ENCODE measurements at regions not wholly inside any gene's neighbourhood (a gene's known extent, or its start where the extent isn't known, plus 50 kb on each side); places are given as distances from the start of the nearest gene placed in this dataset.

DNA sequence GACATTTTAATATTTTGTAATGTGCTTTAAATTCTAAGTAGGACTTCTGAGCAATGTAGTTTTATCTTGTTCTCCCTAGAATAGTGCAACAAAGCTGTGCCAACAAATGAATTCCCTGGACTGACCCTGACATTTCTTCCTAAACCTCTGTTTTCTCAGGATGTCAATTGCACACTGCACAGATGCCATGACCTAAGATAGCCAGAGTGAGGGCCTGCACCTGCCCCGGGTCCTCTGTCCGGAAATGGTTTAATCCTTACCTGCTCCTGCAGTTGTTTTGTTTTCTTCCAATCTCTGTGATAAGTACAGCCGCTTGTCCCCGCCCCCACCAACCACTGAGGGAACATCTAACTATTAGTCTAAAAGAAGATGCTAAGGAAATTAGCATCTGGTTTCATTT, 831.5 kb downstream of the GALC start:
- no peak for DNase-seq (ENCODE audit: low read depth)

DNA sequence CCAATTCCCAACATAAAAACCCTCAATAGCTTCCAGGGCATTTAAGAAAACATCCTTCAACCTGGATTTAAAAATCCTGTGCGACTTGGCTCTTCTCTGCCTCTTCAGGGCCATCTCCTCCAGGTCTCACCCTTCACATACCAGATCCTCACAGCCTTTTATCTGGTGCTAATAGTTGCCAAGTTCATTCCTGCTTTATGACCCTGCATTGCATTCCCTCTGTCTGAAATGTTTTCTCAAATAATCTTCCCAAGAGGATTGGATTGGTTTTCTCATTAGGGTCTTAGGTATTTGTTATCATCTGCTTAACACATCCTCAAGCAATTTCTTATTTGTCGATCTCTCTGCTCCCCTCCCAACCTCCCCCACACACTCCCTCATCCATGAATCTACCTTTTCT, 832.0 kb downstream of the GALC start:
- DNase-seq (ENCODE audit: low read depth): no peak

DNA sequence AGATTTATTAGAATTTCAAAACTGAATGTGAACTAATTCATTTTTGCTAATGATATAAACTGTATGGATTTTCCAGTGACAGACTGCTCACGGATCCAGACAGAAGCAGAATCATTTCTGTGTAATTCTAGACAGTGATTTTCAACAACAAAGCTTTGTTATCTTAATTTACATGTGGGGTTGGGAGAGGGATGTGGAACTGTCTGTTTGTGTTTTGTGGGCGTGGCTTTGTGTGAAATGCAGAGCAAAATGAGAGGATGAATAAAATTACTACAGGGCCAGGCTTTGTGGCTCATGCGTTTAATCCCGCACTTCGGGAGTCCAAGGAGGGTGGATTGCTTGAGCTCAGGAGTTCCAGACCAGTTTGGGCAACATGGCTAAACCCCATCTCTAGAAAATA, 834.7 kb downstream of the GALC start:
- no peak for DNase-seq (ENCODE audit: low read depth)

DNA sequence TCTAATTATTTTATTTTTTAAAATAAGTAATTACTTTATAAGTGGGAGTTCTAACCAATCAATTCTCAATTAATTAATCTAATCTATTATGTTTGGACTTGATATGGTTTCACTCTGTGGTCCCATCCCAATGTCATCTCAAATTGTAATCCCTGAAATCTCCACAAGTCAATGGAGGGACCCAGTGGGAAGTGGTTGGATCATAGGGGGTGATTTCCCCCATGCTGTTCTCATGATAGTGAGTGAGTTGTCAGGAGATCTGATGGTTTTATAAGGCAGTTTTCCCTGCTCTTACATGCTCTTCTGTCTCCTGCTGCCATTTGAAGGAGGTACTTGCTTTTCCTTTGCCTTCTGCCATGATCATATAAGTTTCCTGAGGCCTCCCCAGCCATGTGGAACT, 836.1 kb downstream of the GALC start:
- DNase-seq (ENCODE audit: low read depth): no peak

DNA sequence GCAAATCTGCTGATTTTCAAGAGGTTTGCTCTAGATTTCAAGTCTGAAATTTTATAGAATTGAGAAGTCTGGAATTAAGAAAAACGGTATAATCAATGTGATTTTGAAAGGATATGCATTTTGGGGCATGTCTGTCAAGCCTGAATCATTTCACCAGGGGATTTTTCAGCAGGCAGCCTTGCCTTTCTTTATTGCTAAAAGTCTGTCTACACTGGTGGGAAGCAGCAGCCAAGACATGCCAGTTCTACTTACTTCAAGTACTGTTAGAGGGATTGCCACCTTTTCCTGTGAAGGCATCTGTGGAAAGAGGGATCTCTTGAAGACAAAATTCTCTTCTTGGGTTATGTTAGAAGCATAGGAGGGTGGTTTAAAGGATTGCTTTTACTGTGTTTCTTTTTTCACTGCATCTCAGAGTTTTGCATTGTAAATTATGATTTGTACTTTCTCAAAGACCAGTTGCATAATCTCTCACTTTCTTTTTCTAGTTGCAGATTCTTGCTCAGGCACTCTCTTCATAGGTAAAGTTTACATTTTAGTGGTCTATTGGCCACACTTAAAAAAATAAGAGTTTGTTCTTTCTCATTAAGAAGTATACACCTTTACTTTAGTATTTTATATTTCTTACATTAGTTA, 837.0 kb downstream of the GALC start:
- DNase-seq (ENCODE audit: low read depth): no peak

DNA sequence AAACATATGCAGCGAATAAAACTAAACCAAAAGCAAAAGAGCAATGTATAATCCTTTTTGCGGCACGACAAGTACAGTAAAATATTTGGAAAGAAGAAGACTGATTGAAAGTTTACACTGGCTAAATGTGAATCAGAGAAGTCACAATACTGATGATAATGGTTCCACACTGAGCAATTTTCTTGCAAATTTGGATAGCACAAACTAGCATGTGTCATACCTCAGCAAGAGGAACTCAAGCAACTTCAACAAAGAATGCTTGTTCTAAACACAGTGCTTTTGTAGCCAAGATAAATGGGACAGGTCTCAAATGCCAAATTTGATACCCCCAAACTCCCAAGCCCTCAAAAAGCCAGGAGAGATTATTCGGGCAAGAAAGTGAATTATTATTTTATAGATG, 839.1 kb downstream of the GALC start:
- DNase-seq (ENCODE audit: low read depth): no peak

DNA sequence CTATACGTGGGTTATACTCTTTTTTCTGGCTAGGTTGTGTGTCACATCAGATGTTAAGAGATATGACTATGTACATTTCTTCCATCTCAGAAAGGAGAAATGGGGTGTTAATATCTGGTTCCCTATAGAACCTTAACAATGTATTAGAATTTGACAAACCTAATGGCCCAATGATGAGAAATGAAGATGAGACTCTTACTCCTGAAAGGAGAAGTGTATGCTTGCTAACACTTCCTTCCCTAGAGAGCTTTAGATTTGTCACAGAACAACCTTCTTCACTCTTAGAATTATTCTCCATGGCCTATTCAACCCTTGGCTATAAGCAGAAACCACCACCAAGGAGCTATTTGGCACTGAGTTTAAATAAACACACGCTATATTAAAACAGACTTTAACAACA, 839.6 kb downstream of the GALC start:
- no peak for DNase-seq (ENCODE audit: low read depth)

DNA sequence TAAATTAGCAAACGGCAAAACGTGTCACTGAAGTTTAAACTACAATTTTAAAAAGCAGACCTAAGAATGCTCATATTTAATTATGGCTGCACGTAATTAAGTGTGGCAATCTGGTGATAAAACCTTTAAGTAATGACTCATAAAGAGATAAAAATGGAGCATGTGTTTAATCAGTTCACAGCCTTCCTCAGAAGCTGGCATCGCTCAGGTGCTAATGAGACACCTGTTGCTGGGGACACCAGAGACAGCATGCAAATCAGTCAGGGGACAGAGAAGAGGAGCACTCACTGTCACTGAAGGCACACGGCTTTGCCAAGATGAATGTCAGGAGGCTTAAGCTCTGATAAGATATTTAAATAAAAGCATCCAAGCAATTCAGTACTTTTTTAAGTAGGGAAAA, 840.3 kb downstream of the GALC start:
- no peak for DNase-seq (ENCODE audit: low read depth)

DNA sequence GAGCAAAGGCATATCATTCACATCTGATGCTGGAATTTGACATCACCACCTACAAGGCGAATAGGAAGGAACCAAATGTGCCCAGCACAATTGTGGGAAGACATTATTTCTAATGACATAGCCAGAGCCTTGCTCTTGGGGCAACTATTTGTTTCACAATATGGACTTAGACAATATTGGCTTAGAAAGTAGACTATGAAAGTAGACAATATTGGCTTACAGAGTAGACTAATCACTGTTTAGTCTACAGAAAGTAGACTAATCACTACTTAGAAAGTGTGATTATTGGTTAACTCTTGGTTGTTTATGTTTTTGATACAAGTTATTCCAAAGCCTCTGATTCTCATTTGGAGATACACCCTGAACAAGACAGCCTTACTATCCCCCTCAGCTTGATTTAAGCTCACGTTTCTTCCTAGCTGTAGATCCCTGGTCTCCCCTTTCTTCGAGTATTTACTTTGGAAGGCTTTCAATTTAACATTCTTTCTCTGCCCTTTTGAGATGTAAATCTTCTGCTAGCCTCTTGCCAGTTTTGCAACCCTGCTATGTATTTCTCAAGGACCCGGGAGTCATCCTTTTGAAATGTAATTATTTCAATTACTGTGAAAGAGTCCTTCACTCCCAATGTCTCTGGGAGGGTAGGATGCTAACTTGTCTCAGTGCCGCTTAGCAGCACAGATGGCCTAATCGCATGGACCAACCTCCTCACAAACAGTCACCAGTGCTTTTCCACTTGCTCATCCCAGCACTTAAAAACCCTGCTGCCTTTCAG, 843.2 kb downstream of the GALC start:
- no peak for DNase-seq (ENCODE audit: low read depth)

DNA sequence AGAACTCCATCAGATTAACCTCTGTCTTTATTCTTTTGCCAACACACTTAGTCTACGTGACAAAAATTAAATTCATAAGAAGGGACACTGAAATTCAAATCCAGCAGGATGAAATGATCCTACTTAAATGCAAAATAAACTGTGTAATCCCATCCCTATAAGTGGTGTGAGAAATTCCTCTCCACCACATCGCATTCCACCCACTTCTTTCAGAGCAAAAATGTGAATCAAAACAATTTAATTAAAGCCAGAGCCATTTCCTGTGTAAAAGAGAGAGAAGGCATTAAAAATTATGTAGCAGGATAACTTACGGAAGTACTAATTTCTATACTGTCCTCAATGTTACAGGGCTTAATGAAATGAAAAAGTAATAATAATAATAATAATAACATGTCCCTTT, 844.3 kb downstream of the GALC start:
- no peak for DNase-seq (ENCODE audit: low read depth)

DNA sequence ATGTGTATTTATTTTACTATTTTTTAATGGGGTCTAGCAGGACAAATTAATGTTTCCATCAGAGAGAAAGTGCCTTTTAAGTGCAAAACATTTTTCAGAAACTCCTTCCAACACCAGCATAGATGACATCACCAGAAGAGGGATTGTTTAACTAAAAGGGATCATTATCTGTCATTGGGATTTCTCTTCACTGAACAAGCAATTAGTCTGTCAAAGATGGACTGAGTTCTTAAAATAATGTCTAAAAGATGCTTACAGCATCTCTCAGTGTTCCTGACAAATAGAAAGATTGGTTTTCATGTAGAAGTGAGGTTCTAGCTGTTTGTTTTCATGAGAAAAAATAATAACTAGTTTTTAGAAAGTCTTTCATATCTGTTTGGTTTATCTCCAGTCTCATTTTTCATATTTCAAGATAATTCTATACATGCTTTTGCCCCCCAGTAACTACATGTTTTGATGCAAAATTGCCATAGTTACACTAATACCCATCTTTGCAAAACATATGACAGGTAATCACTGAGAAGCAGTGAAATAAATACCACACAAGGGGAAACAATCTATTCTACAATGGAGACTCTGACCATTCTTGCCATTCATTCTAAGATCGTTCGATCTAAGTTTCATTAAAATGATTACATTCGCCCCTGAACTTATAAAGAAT, 850.3 kb downstream of the GALC start:
- DNase-seq (ENCODE audit: low read depth): no peak

DNA sequence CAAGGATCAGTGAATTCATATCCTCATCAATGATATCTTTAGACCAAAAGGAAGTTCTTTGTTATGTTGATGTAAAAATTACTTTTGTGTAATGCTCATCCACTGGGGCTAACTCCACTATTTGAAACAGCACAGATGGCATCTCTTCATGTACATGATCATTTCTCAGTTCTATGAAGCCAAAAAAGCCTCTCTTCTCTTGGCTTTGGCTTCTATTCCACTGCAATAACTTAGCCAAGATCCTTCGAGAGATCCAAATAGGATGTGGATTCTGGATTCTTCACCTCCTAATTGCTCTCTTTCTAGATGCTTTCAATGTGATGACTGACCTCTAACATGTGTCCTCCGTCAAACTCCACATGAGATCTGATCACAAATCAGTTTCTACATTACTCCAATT, 851.2 kb downstream of the GALC start:
- DNase-seq (ENCODE audit: low read depth): no peak

DNA sequence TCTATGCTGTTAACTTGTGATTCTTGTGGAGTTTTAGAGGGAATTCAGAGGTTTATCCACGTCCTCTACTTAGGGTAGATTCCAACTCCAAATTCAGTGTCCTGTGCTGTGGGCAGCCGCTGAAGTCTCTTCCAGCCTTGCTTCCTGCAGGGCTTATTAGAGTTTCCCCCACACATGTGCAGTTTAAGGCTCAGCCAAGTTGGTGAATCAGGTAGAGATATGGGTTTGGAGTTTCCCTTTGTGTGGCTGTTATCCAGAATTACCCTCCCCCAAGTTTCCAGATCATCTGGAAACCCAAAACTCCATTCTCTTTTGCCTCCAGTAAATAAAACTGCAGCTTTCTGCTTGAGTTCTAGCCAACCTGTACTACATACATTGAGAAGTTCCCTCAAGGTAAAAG, 853.7 kb downstream of the GALC start:
- DNase-seq (ENCODE audit: low read depth): no peak

DNA sequence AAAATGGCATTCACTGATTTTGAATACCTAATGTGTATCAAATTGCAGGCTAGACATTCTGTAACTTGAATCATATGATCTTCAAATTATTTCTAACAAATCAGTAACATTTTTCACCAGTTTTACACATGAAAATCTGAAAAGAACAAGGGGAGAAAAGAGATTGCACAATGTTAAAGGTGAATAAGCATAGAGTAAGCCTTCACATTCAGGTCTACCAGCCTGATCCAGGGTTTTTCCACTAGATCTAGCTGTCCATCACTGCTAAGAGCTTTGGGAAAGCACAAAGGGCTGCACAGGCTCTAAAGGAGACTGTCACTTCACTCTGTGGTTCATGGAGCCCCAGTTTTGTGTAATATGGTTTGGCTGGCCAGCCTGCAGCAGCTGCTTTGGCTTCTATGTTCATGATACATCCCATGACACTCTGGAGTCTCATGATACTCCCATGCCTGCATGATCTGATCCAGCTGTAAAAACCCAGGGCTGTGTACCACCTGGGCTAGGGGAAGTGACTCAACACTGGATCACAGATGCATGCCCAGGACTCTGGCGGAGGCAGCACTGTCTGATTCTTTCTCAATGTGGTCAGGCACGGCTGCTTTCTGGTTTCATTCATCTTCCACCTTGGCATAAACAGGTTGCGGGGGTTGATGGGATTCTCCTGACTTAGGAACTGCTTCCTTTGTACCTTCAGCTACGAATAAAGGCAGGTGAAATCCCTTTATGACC, 859.7 kb downstream of the GALC start:
- DNase-seq (ENCODE audit: low read depth): no peak

DNA sequence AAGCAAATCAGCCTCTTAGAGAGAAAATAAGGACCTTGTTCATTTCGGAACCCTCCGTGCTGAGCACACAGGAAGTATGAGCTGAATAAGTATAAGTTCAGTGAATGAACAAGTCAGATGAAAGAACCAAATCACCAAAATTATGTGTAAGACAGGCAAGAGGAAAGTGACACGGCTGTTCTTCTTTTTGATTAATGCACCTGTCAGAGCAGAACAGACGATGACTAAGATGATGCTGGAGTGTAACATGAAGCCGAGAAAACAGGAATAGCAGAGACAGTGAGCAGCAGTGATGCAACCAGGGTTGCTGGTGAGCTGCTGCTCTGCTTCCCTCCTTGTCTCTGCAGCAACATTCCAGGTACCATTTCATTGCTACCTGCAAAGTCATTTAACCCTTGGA, 861.1 kb downstream of the GALC start:
- DNase-seq (ENCODE audit: low read depth): no peak

DNA sequence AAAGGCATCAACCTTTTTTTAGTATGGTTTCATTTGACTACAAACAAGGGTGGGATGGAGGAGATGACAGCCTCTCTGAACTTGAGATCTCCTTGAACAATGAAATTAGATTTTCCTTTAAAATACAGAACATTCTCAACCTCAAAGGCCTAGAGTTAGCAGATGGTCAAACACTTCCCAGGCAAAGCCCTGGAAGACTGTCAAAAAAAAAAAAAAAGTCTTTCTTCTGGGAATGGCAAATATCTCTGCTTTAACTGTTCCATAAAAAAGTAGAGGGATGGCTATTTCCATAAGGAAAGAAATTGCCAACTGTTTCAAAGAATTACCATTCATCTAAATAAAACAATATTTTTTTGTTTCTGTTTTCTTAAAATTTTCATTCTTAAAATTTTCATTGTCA, 870.8 kb downstream of the GALC start:
- DNase-seq (ENCODE audit: low read depth): no peak

DNA sequence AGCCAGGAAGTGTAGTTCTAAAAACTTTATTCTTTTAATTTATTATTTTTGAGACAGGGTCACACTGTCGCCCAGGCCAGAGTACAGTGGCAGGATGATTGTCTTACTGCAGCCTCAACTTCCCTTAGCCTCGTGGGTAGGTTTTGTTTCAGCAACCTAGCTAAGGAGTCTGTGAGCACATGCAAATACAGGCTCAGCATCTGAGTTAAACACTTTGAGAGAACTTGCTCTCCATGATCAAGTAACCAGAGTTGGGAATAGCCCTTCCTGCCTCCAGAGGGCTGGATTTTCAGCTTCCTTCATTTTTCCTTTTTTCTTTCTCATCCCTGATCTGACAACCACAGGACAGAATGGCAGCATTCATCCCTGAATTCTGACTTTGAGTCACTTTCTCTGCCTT, 871.3 kb downstream of the GALC start:
- no peak for DNase-seq (ENCODE audit: low read depth)

DNA sequence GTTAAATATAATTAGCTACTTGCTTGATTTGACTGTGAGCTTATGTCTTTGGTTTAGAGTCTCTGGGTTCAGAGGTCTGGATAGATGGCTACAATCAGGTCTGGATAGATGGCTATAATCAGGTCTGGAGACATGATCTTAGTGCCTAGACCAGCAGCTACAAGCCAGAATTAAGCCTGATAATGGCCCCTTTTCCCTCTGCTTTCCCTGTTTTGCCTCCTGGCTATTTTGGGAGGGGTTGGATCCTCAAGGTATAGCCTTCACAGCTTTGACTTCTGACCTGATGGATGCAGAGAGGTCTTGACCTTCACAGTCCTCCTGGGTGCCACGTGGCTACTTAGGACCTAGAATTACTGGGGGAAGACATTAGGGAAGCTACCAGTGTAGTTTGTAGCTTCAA, 877.7 kb downstream of the GALC start:
- no peak for DNase-seq (ENCODE audit: low read depth)

DNA sequence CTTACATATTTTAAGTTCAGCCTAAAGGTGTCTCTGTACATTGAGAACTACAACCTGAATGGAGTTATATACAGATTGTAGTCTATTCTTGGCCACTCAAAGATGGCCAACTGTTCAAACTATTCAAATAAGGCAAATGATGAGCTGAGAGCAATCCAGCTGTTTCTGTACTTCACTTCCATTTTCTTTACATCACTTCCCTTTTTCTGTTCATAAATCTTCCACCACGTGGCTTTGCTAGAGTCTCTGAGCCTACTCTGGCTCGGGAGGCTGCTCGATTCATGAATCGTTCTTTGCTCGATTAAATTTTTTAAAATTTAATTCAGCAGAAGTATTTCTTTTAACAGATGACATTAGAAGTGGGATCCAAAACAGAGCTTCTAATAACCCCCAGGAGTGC, 879.7 kb downstream of the GALC start:
- DNase-seq (ENCODE audit: low read depth): no peak

DNA sequence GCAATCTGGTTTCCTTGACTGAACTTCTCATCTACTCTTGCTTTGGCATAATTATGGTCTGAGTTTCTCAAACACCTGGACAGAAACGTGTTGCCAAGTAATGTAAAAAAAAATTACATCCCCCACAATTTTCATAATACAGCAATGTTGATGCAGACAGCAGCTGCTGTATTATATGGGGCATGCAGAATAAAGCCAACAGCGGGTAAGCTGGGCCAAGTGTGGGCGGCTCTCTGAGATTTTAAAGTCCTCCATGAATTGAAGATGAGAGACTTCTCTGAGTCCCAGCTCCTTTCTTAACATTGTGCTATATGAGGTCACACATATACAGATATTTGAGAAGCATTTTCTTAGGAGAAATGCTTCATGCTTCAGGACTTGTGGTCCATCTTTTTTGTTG, 881.2 kb downstream of the GALC start:
- DNase-seq (ENCODE audit: low read depth): no peak

DNA sequence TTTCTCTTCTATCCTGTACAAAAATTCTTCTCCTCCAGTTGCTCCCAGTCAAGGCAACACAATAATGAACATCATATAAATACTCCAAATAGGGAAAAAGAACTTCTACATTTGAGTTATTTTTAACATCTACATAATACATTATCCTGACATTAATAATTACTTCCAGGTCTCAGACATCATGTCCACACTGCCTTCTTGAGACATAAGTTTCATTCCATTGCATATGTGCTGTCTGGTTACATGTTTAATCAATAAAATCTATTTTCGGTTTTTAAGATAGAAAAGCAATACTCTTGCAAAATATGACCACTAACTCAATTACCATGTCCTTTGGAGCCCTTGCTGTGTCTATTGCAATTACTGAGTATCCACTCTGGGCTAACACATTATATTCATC, 881.9 kb downstream of the GALC start:
- DNase-seq (ENCODE audit: low read depth): no peak

DNA sequence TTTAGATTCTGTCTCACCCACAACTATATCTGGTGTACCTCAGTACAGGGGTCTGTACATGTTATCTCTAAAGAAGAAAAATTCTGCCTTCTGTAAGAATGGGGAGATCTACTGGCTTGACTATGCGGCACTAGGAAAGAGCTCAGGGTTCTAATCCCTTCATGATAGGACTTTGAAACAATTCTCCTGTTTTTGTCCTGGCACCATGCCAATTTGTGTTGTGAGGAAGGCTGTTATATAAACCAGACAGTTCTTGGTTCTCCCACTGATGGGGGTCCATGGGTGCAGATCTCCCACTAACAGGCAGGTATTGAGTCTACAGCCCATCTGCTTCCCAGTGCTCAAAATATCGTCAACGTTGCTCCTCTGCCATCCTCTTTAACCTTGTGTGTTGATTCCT, 883.7 kb downstream of the GALC start:
- no peak for DNase-seq (ENCODE audit: low read depth)

DNA sequence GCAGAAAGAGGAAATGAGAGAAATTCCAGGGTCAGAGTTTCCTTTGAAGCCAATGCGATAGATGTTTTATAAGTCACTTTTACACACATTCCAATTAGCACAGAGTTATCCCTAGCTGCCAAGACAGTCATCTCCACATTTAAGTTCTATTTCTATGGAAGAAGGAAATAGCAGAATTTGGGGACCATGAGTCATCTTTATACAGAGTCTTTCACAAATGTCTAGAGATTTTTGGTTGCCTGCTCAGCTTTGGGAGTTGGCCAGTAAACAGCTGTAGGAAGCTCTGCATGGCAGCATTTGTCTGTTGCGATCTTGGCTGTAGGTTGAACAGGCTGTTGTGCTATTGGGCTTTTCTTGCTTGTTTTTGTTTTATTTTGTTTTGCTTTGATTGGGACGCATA, 884.3 kb downstream of the GALC start:
- DNase-seq (ENCODE audit: low read depth): no peak

Measured in T-helper 22 cell (primary cell).